Urinary bladder (tissue), 3 donors: ENCODE measurements at regions not wholly inside any gene's neighbourhood (a gene's known extent, or its start where the extent isn't known, plus 50 kb on each side); places are given as distances from the start of the nearest gene placed in this dataset.

Experiments
- DNase-seq: peaks from one replicate; pipeline ENCODE4 v3.0.0-alpha.2; 2015; ENCODE audit errors: extremely low spot score
- H3K27ac ChIP-seq: one replicate; pipeline ENCODE4 v1.5.1; 2013; ENCODE audit warnings: low read depth, mild to moderate bottlenecking, moderate library complexity
- H3K36me3 ChIP-seq: one replicate; pipeline ENCODE4 v1.6.1; 2013; ENCODE audit warnings: mild to moderate bottlenecking, moderate library complexity; ENCODE audit not compliant: insufficient read depth
- H3K4me1 ChIP-seq: one replicate; pipeline ENCODE4 v1.6.1; 2013; ENCODE audit warnings: mild to moderate bottlenecking, moderate library complexity; ENCODE audit not compliant: insufficient read depth
- H3K4me3 ChIP-seq: one replicate; pipeline ENCODE4 v1.5.1; 2013; ENCODE audit warnings: low read depth, low read length
- WGBS: extraction: QIAGEN DNeasy Blood & Tissue Kit; methylation state at CpG from one replicate; pipeline ENCODE4 v1.1.7; 2013; 5-methylcytosine and 5-hydroxymethylcytosine counted together
- donor health status: healthy with polysubstance abuse.
- donor health status: healthy.

DNA sequence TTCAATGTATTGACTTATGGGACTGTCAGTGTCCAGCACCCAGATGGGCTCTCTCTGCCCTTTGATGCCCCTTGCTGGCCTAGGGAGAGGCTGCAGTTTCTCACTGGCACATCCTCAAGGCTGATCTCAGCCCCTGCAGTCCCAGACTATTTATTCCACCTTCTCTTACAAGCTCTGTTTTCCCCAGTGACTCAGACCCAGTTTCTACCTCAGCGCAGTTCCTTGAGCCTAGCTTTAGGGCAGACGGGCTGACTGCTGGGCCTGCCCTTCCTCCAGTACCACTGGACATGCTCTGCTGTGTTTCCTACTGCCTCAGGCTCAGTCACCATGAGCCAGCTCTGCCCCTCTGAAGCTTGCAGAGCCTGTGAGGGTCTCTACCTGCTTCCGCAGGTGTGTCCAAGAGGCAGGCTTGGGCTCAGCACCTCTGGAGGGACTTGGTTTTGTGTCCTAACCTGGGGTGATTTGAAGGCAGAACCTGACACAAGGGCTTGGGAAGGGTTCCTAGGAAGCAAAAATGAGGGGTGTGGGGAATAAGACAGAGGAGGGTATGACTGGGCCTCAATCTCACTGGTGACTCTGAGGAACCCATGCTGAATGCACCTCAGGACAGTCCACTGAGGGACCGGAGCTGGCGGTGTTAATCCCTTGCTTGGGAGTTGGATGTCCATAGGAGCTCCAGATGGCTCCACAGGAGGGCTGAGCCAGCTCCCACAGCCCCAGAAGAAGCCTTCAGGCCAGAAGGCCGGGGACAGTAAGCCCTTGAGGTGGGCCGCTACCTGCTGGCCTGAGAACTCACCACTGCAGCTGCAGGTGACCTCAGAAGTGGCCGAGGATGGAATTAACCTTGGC, 689.9 kb downstream of the MATN1 start:
- Histone ChIP-seq H3K36me3 (no peaks in the 10 kb centered on the region), H3K4me3 (no peak overlapping the region), H3K27ac (no peak overlapping the region), H3K4me1 (no peaks in the 10 kb centered on the region)
- DNase-seq = no peak
- 88% methylated on average over 8 of the region's 8 CpGs for WGBS

DNA sequence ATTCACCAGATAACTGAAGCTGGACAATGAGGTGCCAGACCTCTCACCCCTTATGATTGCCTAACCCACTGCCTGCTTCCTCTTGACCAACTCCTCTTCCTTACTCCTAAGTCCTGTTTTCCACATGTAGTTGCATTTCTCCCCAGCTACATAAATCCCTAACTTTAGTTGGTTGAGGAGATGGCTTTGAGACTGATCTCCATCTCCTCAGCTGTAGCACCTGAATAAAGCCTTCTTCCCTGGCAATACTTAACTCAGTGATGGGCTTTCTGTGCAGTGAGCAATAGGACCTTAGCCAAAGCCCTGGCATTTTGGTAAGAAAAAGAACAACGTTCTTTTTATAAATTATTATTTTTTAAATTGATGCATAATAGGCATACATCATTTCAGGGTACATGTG, 691.1 kb downstream of the MATN1 start:
- Histone ChIP-seq H3K36me3 (no peaks in the 10 kb centered on the region), H3K4me3 (no peak overlapping the region), H3K27ac (no peak overlapping the region), H3K4me1 (no peaks in the 10 kb centered on the region)
- 73% methylated on average over 1 of the region's 1 CpG for WGBS
- no peak for DNase-seq

DNA sequence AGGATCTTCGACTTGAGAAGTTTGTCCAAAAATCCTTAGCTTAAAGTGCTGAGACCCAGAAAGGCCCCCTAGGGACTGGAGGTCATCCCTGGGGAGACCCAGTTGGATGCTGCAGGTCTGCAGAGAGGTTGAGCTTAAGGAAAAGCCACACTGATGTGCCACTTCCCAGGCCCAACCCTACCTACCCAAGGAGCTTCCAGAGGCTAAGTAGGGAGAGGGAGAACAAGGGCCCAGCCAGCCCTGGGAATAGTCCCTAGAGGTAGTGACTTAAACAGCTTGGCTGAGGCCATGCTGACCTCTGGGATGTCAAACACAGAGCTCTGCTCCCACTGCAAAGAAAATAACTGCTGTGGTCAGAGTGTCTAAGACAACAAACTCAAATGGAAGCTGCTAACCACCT, 693.7 kb downstream of the MATN1 start:
- DNase-seq = no peak
- no peaks in the 10 kb centered on the region for H3K36me3 ChIP-seq
- H3K27ac ChIP-seq = no peak overlapping the region
- no peak overlapping the region for H3K4me3 ChIP-seq
- WGBS = 66% methylated on average over 1 of the region's 1 CpG
- H3K4me1 ChIP-seq = no peaks in the 10 kb centered on the region

DNA sequence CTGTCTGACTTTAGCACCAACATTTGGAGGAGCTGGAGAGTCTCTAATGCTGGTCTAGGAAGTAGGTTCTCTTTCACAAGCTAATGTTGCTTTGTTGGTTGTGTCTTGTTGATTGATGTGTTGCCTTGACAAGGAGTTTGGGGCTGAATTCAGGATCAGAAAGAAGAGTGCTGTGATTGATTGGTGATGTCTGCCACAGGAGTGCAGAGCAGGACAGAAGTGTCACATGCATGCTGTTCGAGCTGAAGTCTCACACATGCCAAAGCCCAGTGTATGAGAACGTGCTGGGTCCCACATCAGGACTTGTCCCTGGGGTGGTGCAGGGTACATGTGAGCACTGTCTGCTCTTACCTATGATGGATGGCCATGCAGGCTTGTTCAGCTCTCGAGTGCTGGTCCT, 694.4 kb downstream of the MATN1 start:
- no peak for DNase-seq
- no peaks in the 10 kb centered on the region for H3K36me3 ChIP-seq
- WGBS = 62% methylated on average over 3 of the region's 3 CpGs
- no peaks in the 10 kb centered on the region for H3K4me1 ChIP-seq
- H3K4me3 ChIP-seq = no peak overlapping the region
- H3K27ac ChIP-seq = no peak overlapping the region

DNA sequence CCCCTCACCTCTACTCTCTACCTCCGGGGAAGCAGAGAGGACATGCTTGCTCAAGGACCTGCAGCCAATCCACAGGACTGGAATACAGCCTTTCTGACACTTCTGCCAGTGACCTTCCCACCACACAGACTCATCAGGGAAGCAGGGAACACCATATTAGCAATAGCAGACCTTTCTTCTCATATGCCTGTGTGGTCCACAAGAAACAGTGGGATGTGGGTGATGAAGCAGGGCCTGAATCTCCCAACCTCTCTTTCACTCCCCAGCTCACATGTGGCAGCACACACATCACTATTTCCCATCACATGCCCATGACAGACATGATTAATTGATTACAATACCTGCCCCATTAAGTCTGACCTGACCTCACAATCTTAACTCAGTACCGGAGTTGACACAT, 695.1 kb downstream of the MATN1 start:
- DNase-seq = no peak
- Histone ChIP-seq H3K4me3 (no peak overlapping the region), H3K27ac (no peak overlapping the region), H3K36me3 (no peaks in the 10 kb centered on the region), H3K4me1 (no peaks in the 10 kb centered on the region)
- 75% methylated on average over 2 of the region's 2 CpGs for WGBS

DNA sequence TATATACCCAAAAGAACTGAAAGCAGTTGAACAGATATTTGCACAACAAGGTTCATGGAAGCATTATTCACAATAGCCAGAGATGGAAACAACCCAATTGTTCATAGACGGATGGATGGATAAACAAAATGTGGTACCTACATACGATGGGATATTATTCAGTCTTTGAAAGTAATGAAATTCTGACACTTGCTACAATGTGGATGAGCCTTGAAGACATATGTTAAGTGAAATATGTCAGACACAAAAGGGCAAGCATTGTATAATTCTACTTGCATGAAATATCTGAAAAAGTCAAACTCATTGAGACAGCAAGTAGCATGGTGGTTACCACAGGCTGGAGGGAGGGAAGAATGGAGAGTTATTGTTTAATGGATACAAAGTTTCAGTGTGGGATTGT, 696.1 kb downstream of the MATN1 start:
- no peak overlapping the region for H3K27ac ChIP-seq
- 86% methylated on average over 2 of the region's 2 CpGs for WGBS
- H3K4me3 ChIP-seq = no peak overlapping the region
- no peaks in the 10 kb centered on the region for H3K4me1 ChIP-seq
- DNase-seq = no peak
- H3K36me3 ChIP-seq = no peaks in the 10 kb centered on the region

DNA sequence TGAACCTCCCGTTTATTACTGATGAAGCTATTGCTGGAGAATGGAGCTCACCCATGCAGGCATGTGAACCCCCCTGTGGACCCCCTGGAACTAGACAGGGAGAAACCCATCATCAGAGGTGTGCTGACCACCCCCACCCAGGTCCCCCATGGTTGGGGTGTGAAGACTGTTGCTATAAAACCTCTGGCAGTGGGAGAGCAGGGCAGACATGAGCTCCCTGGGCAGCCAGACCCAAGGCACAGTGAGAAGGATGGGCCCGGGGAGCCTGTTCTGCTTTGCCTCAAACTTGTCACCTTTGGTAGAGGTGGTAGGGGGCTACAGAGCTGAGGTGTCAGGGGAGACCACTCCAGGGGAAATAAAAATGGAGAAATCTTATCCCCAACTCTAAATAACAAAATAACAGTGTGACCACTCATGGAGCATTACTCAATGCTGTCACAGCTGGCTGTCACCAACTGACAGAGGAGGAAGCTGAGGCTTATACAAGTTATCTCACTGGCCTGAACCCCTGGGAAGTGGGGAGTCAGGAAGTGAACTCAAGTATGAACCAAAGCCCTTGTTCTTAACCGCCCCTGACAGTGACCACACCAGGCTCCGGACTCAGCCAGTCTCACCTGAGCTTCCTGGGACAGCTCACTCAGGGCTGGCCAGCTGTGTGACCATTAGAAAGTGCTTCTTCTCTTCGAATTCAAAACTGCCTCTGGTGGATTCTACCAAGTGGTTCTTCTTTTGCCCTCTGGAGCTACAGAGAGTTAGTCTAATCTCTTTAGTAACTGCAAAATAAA, 698.8 kb downstream of the MATN1 start:
- no peaks in the 10 kb centered on the region for H3K4me1 ChIP-seq
- DNase-seq = no peak
- H3K4me3 ChIP-seq = no peak overlapping the region
- no peaks in the 10 kb centered on the region for H3K36me3 ChIP-seq
- whole genome bisulfite sequencing = 64% methylated on average over 5 of the region's 5 CpGs
- no peak overlapping the region for H3K27ac ChIP-seq

DNA sequence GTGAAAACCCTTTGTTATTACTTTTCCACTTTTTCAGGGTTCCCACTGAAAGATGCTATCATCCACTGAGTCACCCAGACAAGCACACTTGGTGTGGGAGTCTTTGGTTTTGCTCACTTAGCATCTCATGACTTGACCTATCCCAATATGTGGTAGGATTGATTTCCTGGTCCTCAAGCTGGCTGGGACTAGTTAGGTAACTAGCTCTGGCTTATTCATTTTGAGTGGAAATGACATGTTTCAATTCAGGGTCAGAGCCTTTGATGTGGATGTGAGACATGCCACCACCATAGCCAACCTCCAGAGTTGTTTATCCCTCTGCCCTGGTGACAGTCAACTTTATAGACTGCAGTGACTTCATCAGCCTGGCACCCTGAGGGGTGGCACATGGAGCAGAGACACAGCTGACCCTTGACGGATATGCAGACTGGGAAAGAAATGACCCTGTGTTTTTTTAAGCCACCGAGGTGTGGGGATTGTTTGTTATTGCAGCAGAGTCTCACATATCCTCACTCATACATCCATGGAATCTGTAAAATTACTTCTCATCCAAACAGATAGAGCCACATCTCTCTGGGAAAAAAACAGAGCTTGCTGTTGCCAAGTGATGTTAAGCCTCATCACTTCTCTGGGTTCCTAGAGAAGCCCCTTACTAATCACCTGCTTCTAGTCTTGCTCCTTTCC, 699.9 kb downstream of the MATN1 start:
- no peaks in the 10 kb centered on the region for H3K4me1 ChIP-seq
- DNase-seq = no peak

DNA sequence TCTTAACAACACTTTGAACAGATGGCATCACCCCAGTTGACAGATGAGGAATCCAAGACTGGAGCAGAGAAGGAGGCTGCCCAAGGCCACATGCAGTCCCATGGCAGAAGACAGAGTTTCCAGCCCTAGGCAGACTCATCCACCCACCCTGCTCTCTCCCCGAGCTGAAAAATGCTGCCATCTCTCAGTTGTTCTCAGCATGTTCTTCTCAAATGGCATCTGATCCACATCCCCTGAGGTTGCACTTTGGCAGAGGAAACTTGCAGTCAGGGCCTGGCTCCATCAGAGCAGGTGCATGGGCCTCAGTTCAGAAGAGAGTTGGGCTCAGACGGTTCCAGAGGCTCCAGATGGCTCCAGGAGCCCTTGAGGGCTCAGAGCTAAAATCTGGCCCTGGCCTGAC, 709.4 kb downstream of the MATN1 start:
- Histone ChIP-seq H3K4me3 (no peak overlapping the region), H3K27ac (no peak overlapping the region), H3K4me1 (no peaks in the 10 kb centered on the region), H3K36me3 (no peaks in the 10 kb centered on the region)
- WGBS = 47% methylated on average over 2 of the region's 2 CpGs
- DNase-seq = no peak

More for the DNA sequence above, 699.9 kb downstream of the MATN1 start:
- Histone ChIP-seq H3K4me3 (no peak overlapping the region), H3K36me3 (no peaks in the 10 kb centered on the region), H3K27ac (no peak overlapping the region)
- WGBS = 83% methylated on average over 2 of the region's 2 CpGs

DNA sequence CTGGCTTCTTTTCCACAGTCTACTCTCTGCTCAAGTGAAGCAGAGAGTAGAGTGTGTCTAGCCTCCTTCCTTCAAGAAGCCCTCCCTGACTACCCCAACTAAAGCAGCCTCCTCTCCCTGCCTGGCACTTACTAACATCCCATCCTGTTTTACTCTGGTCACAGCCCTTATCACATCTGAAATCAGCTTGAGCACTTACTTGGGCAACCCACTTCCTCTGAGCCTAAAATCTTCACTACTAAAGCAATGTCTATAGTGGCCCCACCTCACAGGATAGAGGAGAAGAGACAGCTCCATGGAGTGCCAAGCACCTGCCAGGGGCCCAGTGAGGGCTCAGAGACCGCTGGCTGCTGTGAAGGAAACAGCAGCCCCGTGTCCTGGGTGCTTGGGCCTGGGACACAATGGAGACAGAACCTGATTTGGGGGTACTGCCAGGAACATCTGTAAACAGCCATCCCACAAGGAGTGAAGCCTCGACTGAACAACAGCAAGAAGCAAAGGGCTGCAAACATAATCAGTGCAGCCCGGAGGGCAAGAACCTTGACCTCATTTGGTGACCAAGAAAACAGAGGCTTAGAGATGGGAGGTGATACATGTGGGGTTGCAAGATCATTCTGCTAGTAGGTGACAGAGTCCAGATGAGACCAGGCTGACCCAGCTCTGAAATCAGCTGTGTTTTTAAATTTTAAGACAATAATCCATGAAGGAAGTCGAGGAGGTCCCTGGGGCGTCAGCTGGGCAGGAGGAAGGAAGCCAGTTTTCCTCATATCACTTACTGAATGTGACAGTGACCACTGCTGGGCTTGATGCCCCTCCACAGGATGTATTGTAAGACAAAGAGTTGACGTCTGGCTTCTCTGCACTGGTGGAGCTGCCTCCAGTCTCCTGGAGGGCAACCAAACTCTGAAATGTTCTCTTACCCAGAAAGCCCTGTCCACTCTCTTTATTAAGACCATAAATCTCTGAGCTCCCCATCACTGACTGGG, 710.6 kb downstream of the MATN1 start:
- H3K4me3 ChIP-seq = no peak overlapping the region
- no peak for DNase-seq
- 41% methylated on average over 7 of the region's 7 CpGs for WGBS

DNA sequence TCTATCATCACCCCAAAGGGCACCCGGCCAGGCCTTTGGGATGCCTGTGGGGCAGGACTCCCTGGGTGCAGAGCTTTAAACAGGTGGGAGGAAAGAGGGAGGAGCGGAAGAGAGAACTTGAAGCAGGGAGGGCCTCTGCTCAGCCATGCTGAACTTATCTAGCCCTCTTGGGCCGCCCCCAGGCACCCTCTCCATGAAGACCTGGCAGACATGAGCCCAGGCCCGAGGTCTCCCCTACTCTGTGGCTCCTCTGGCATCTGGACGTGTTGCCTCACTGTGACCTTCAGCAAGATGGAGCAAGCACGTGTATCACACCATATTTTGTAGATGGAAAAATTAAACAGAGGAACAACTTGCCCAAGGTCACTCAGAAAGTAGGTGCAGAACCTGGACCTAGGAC, 711.4 kb downstream of the MATN1 start:
- no peak for DNase-seq
- H3K36me3 ChIP-seq = no peaks in the 10 kb centered on the region
- no peaks in the 10 kb centered on the region for H3K4me1 ChIP-seq
- H3K4me3 ChIP-seq = no peak overlapping the region
- no peak overlapping the region for H3K27ac ChIP-seq
- 63% methylated on average over 6 of the region's 6 CpGs for WGBS

More for the DNA sequence above, 710.6 kb downstream of the MATN1 start:
- Histone ChIP-seq H3K4me1 (no peaks in the 10 kb centered on the region), H3K36me3 (no peaks in the 10 kb centered on the region), H3K27ac (no peak overlapping the region)

DNA sequence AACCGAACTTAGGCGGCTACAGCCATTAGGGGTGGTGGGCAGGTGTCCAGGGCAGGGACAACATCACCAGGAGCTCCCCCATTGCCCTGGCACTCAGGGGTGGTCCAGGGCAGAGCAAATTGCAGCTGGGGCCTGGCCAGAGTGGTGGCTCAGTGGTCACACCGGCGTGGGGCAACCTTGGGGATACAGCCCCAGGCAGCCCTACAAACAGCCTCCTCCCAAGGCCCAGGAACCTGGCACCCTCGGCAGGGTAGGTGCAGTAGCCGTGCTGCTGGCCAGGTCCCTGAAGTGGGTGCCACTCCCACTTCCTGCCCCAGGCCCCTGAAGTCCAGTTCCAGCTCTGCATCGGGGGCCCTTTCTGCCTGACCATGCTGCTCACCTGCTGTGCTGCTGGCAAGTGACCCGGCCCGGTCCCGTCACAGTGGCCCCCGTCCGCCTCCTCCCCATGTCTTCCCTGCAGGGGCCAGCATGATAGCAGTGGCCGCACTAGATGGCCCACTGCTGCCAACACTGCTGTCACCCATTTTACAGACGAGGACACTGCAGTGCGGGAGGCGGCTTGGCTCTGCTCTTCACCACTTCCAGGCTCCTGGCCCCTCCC, 712.8 kb downstream of the MATN1 start:
- 77% methylated on average over 16 of the region's 16 CpGs for whole genome bisulfite sequencing
- Histone ChIP-seq H3K4me1 (no peaks in the 10 kb centered on the region), H3K36me3 (no peaks in the 10 kb centered on the region), H3K27ac (no peak overlapping the region), H3K4me3 (no peak overlapping the region)
- DNase-seq = no peak
